H9 (cell line): ENCODE measurements at regions not wholly inside any gene's neighbourhood (a gene's known extent, or its start where the extent isn't known, plus 50 kb on each side); places are given as distances from the start of the nearest gene placed in this dataset.

Source experiments
- DNase-seq: peaks from one replicate; pipeline ENCODE4 v3.0.0-alpha.2; 2017
- H2AFZ ChIP-seq: one replicate; pipeline ENCODE4 v1.6.1; 2013; ENCODE audit warnings: mild to moderate bottlenecking, low read length, control low read depth, moderate library complexity
- H2AK5ac ChIP-seq: 2 replicates; pipeline ENCODE4 v1.6.1; 2013; ENCODE audit warnings: low read length, control low read depth, mixed read lengths; ENCODE audit not compliant: insufficient read length
- H2BK120ac ChIP-seq: one replicate; pipeline ENCODE4 v1.6.1; 2013; ENCODE audit warnings: low read depth, mild to moderate bottlenecking, low read length, control low read depth, inconsistent platforms; ENCODE audit not compliant: poor library complexity, severe bottlenecking
- H2BK12ac ChIP-seq: 2 replicates; pipeline ENCODE4 v1.6.1; 2013; ENCODE audit warnings: low read length, control low read depth, mixed read lengths, low read depth; ENCODE audit not compliant: insufficient read length
- H2BK15ac ChIP-seq: 2 replicates; pipeline ENCODE4 v1.6.1; 2013; ENCODE audit warnings: low read depth, low read length, control low read depth
- H2BK20ac ChIP-seq: one replicate; pipeline ENCODE4 v1.6.1; 2013; ENCODE audit warnings: low read depth, mild to moderate bottlenecking, low read length, control low read depth, inconsistent platforms; ENCODE audit not compliant: poor library complexity, severe bottlenecking
- H2BK5ac ChIP-seq: 2 replicates; pipeline ENCODE4 v1.6.1; 2013; ENCODE audit warnings: low read length, control low read depth, mixed read lengths; ENCODE audit not compliant: insufficient read length
- H3K14ac ChIP-seq: 2 replicates; pipeline ENCODE4 v1.6.1; 2013; ENCODE audit warnings: low read length, control low read depth; ENCODE audit not compliant: insufficient read depth
- H3K18ac ChIP-seq: 2 replicates; pipeline ENCODE4 v1.6.1; 2013; ENCODE audit warnings: low read depth, mild to moderate bottlenecking, mixed read lengths, low read length, control low read depth; ENCODE audit not compliant: insufficient read length
- H3K23ac ChIP-seq: 2 replicates; pipeline ENCODE4 v1.6.1; 2013; ENCODE audit warnings: low read length, control low read depth, mixed read lengths, low read depth; ENCODE audit not compliant: insufficient read length
- H3K23me2 ChIP-seq: 2 replicates; pipeline ENCODE4 v1.6.1; 2013; ENCODE audit warnings: low read depth, mild to moderate bottlenecking, mixed read lengths, low read length, control low read depth; ENCODE audit not compliant: insufficient read length, poor library complexity, severe bottlenecking
- H3K27ac ChIP-seq: 2 replicates; pipeline ENCODE4 v1.5.1; 2013; ENCODE audit warnings: low read length, control low read depth, mixed read lengths, low read depth; ENCODE audit not compliant: insufficient read length
- H3K27me3 ChIP-seq: 2 replicates; pipeline ENCODE4 v1.6.1; 2013; ENCODE audit warnings: low read length, control low read depth, inconsistent platforms; ENCODE audit not compliant: insufficient read depth
- H3K4ac ChIP-seq: 2 replicates; pipeline ENCODE4 v1.6.1; 2013; ENCODE audit warnings: low read depth, mild to moderate bottlenecking, control low read depth, inconsistent platforms, low read length, moderate library complexity
- H3K4me1 ChIP-seq: 2 replicates; pipeline ENCODE4 v1.6.1; 2013; ENCODE audit warnings: low read length, control low read depth, inconsistent platforms; ENCODE audit not compliant: insufficient read depth
- H3K4me2 ChIP-seq: 2 replicates; pipeline ENCODE4 v1.6.1; 2013; ENCODE audit warnings: low read length, control low read depth, mixed read lengths; ENCODE audit not compliant: insufficient read length, insufficient read depth
- H3K56ac ChIP-seq: 2 replicates; pipeline ENCODE4 v1.6.1; 2013; ENCODE audit warnings: low read depth, mild to moderate bottlenecking, mixed read lengths, low read length, control low read depth; ENCODE audit not compliant: insufficient read length
- H3K79me1 ChIP-seq: 2 replicates; pipeline ENCODE4 v1.6.1; 2013; ENCODE audit warnings: low read depth, mild to moderate bottlenecking, moderate library complexity, low read length, control low read depth, inconsistent platforms; ENCODE audit not compliant: insufficient read depth, poor library complexity, severe bottlenecking
- H3K79me2 ChIP-seq: 2 replicates; pipeline ENCODE4 v1.6.1; 2013; ENCODE audit warnings: low read length, control low read depth, inconsistent platforms; ENCODE audit not compliant: insufficient read depth
- H3K9ac ChIP-seq: 2 replicates; pipeline ENCODE4 v1.6.1; 2013; ENCODE audit warnings: low read length, control low read depth, mixed read lengths; ENCODE audit not compliant: insufficient read length; ENCODE audit errors: extremely low read depth
- H3K9me3 ChIP-seq: one replicate; pipeline ENCODE4 v1.6.1; 2013; ENCODE audit warnings: low read depth, low read length, inconsistent platforms; ENCODE audit not compliant: control insufficient read depth
- H3T11ph ChIP-seq: one replicate; pipeline ENCODE4 v1.6.1; 2013; ENCODE audit warnings: mild to moderate bottlenecking, low read length, control low read depth, inconsistent platforms
- H4K20me1 ChIP-seq: one replicate; pipeline ENCODE4 v1.6.1; 2013; ENCODE audit not compliant: control insufficient read depth, insufficient read length, insufficient read depth
- H4K5ac ChIP-seq: 2 replicates; pipeline ENCODE4 v1.6.1; 2013; ENCODE audit warnings: low read depth, mild to moderate bottlenecking, mixed read lengths, low read length, control low read depth; ENCODE audit not compliant: insufficient read length
- H4K8ac ChIP-seq: replicated peaks from 2 replicates; pipeline ENCODE4 v1.6.1; 2013; ENCODE audit warnings: low read length, control low read depth, mixed read lengths, low read depth; ENCODE audit not compliant: insufficient read length
- H4K91ac ChIP-seq: 2 replicates; pipeline ENCODE4 v1.6.1; 2013; ENCODE audit warnings: low read depth, mild to moderate bottlenecking, moderate library complexity, mixed read lengths, low read length, control low read depth; ENCODE audit not compliant: insufficient read length
- H3K27ac Mint-ChIP-seq, 3 experiments: 2 replicates in 2 of 3; 3 replicates in 1 of 3; pipeline ENCODE4 v1.8.0; 2020 to 2021; ENCODE audit warnings: mixed read lengths in 3 of 3, mild to moderate bottlenecking in 1 of 3, moderate library complexity in 1 of 3
- H3K27me3 Mint-ChIP-seq: 2 replicates; pipeline ENCODE4 v1.8.0; 2021; ENCODE audit warnings: low read depth, mild to moderate bottlenecking, moderate library complexity, mixed read lengths
- H3K36me3 Mint-ChIP-seq, 3 experiments: 2 replicates in 2 of 3; 3 replicates in 1 of 3; pipeline ENCODE4 v1.8.0; 2020 to 2021; ENCODE audit warnings: low read depth in 3 of 3, mixed read lengths in 3 of 3; ENCODE audit not compliant: insufficient read depth in 1 of 3
- H3K4me1 Mint-ChIP-seq, 2 experiments: 2 replicates each; pipeline ENCODE4 v1.8.0; 2020; ENCODE audit warnings: mixed read lengths in 2 of 2
- H3K4me3 Mint-ChIP-seq, 2 experiments: 2 replicates in 1 of 2; 3 replicates in 1 of 2; pipeline ENCODE4 v1.8.0; 2020 to 2021; ENCODE audit warnings: mild to moderate bottlenecking in 2 of 2, mixed read lengths in 2 of 2, moderate library complexity in 1 of 2
- H3K9me3 Mint-ChIP-seq, 2 experiments: 2 replicates in 1 of 2; 3 replicates in 1 of 2; pipeline ENCODE4 v1.8.0; 2020; ENCODE audit warnings: mild to moderate bottlenecking in 2 of 2, mixed read lengths in 2 of 2, moderate library complexity in 1 of 2
- WGBS: extraction: QIAGEN DNeasy Blood & Tissue Kit; methylation state at CpG from one replicate; pipeline ENCODE4 v1.1.7; 2013; ENCODE audit warnings: missing lambda C conversion rate, low lambda C conversion rate, mixed read lengths; ENCODE audit not compliant: insufficient read length; ENCODE audit errors: extremely low coverage; 5-methylcytosine and 5-hydroxymethylcytosine counted together
- TF ChIP-seq, protein P1 (sequence below): fragments of 200-600 bp; sonication (generic); conservative IDR thresholded peaks from 3 replicates; pipeline ENCODE4 v1.8.0; 2021; ENCODE audit warnings: antibody characterized with exemption, mild to moderate bottlenecking

GRCh38 chr7:81285142-81285871 lies 366.5 kb upstream of the SEMA3C start:
- Histone ChIP-seq H3K27ac (no peak overlapping the region), H2BK12ac (no peak overlapping the region), H3K14ac (no peak overlapping the region), H2BK5ac (no peak overlapping the region), H4K5ac (no peak overlapping the region), H3K9me3 (no peaks in the 10 kb centered on the region), H3K79me1 (no peaks in the 10 kb centered on the region), H2BK120ac (no peak overlapping the region), H3K4me2 (no peak overlapping the region), H4K20me1 (no peaks in the 10 kb centered on the region), H3K23me2 (no peaks in the 10 kb centered on the region), H3K18ac (no peak overlapping the region), H3K4ac (no peak overlapping the region), H3K23ac (no peak overlapping the region), H3K79me2 (no peaks in the 10 kb centered on the region), H2AK5ac (no peak overlapping the region), H4K8ac (no peak overlapping the region), H2BK15ac (no peak overlapping the region), H3K4me1 (no peaks in the 10 kb centered on the region), H3T11ph (no peak overlapping the region), H2AFZ (no peak overlapping the region), H3K9ac (no peak overlapping the region), H3K56ac (no peak overlapping the region), H3K27me3 (no peaks in the 10 kb centered on the region), H4K91ac (no peak overlapping the region), H2BK20ac (no peak overlapping the region)
- no peaks in the 10 kb centered on the region for H3K4me1 Mint-ChIP-seq
- no peaks in the 10 kb centered on the region; a peak in 1 of 7 replicates for H3K36me3 Mint-ChIP-seq
- no peak for DNase-seq
- H3K4me3 Mint-ChIP-seq, result no peak overlapping the region
- TF ChIP-seq, protein P1, sequence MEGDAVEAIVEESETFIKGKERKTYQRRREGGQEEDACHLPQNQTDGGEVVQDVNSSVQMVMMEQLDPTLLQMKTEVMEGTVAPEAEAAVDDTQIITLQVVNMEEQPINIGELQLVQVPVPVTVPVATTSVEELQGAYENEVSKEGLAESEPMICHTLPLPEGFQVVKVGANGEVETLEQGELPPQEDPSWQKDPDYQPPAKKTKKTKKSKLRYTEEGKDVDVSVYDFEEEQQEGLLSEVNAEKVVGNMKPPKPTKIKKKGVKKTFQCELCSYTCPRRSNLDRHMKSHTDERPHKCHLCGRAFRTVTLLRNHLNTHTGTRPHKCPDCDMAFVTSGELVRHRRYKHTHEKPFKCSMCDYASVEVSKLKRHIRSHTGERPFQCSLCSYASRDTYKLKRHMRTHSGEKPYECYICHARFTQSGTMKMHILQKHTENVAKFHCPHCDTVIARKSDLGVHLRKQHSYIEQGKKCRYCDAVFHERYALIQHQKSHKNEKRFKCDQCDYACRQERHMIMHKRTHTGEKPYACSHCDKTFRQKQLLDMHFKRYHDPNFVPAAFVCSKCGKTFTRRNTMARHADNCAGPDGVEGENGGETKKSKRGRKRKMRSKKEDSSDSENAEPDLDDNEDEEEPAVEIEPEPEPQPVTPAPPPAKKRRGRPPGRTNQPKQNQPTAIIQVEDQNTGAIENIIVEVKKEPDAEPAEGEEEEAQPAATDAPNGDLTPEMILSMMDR, result no peak
- WGBS, result no CpG with 5 or more reads among the region's 4 CpGs
- no peak overlapping the region for H3K27ac Mint-ChIP-seq
- H3K9me3 Mint-ChIP-seq, result peaks cover 3 to 4% of the 10 kb centered on the region in 2 experiments; a peak in 2 of 5 replicates
- no peaks in the 10 kb centered on the region for H3K27me3 Mint-ChIP-seq
